B cell (primary cell): ENCODE measurements at regions not wholly inside any gene's neighbourhood (a gene's known extent, or its start where the extent isn't known, plus 50 kb on each side); places are given as distances from the start of the nearest gene placed in this dataset.

Experiments used
- ATAC-seq: fragments of 200-7000 bp; cut with Tn5 transposase; one replicate; pipeline ENCODE4 v1.10.0; 2021; ENCODE audit warnings: low read depth, mild to moderate bottlenecking, moderate number of reproducible peaks, moderate library complexity
- CTCF ChIA-PET: fragments of 350-600 bp; sonication (Branson Sonifier 250); formaldehyde crosslinking; loops from one replicate; lab custom pipeline; 2021; ENCODE audit warnings: antibody characterized with exemption, inconsistent platforms; lab: Charles Lee
- POLR2A ChIA-PET: fragments of 350-600 bp; sonication (Branson Sonifier 250); formaldehyde crosslinking; loops from one replicate; lab custom pipeline; 2021; ENCODE audit warnings: antibody characterized with exemption; lab: Charles Lee
- DNase-seq: peaks from one replicate; pipeline ENCODE4 v3.0.0; 2013
- H2AFZ ChIP-seq: 2 replicates; pipeline ENCODE4 v1.6.1; 2012; ENCODE audit warnings: mild to moderate bottlenecking, low read depth, low read length; ENCODE audit not compliant: insufficient read depth, poor library complexity, severe bottlenecking
- H3K27ac ChIP-seq, 2 donors: 1 replicate in 1 of 2; 2 replicates in 1 of 2; pipeline ENCODE4 v1.5.1; 2012 to 2013; ENCODE audit warnings: low read length in 2 of 2, mild to moderate bottlenecking in 2 of 2, moderate library complexity in 1 of 2
- H3K27me3 ChIP-seq, 4 experiments: fragments of 200-600 bp in 1 of 4; sonication (generic) in 1 of 4; replicated peaks in 1 of 4; 1 replicate in 2 of 4; 2 replicates in 2 of 4; pipeline versions ENCODE4 v1.6.1 to v1.7.0; 2013 to 2016; ENCODE audit warnings: low read length in 3 of 4, mild to moderate bottlenecking in 2 of 4, mixed read lengths in 1 of 4, moderate library complexity in 1 of 4; ENCODE audit not compliant: insufficient read depth in 4 of 4, control insufficient read depth in 3 of 4; ENCODE audit errors: control extremely low read depth in 1 of 4
- H3K36me3 ChIP-seq, 2 experiments: replicated peaks in 1 of 2; 1 replicate in 1 of 2; 2 replicates in 1 of 2; pipeline versions ENCODE4 v1.6.1 to v1.7.1; 2013; ENCODE audit warnings: low read length in 1 of 2; ENCODE audit not compliant: insufficient read depth in 2 of 2, control insufficient read depth in 1 of 2; ENCODE audit errors: control extremely low read depth in 1 of 2, extremely low read depth in 1 of 2
- H3K4me1 ChIP-seq, 2 donors: fragments of 200-600 bp in 1 of 2; sonication (generic) in 1 of 2; 1 replicate in 1 of 2; 2 replicates in 1 of 2; pipeline versions ENCODE4 v1.5.1 to v1.6.1; 2013 to 2017; ENCODE audit warnings: low read length in 2 of 2; ENCODE audit not compliant: control insufficient read depth in 2 of 2, insufficient read depth in 2 of 2
- H3K4me2 ChIP-seq: replicated peaks from 2 replicates; pipeline ENCODE3; 2012; ENCODE audit warnings: mild to moderate bottlenecking, low read depth, low read length; ENCODE audit not compliant: poor library complexity, severe bottlenecking
- H3K4me3 ChIP-seq, 5 experiments: fragments of 200-600 bp in 1 of 5; sonication (generic) in 1 of 5; 1 replicate in 3 of 5; 2 replicates in 2 of 5; pipeline versions ENCODE4 v1.5.1 to v1.7.0; 2011 to 2016; ENCODE audit warnings: low read length in 4 of 5, mild to moderate bottlenecking in 4 of 5, low read depth in 2 of 5, control low read depth in 1 of 5, moderate library complexity in 1 of 5; ENCODE audit not compliant: insufficient read depth in 1 of 5; ENCODE audit errors: control extremely low read depth in 1 of 5, extremely low read depth in 1 of 5
- H3K79me2 ChIP-seq: fragments of 200-600 bp; sonication (generic); one replicate; pipeline ENCODE4 v1.6.0; 2016; ENCODE audit warnings: low read length; ENCODE audit not compliant: control insufficient read depth, insufficient read depth
- H3K9ac ChIP-seq: fragments of 200-600 bp; sonication (generic); 2 replicates; pipeline ENCODE4 v1.6.1; 2017; ENCODE audit warnings: mild to moderate bottlenecking, low read length, moderate library complexity
- H3K9me3 ChIP-seq, 3 donors: one replicate each; pipeline versions ENCODE4 v1.6.1 to v1.7.1; 2013; ENCODE audit warnings: low read length in 2 of 3; ENCODE audit not compliant: control insufficient read depth in 2 of 3, insufficient read depth in 1 of 3; ENCODE audit errors: control extremely low read depth in 1 of 3
- H4K20me1 ChIP-seq: 2 replicates; pipeline ENCODE4 v1.6.0; 2012; ENCODE audit warnings: mild to moderate bottlenecking, low read length; ENCODE audit not compliant: insufficient read depth, control insufficient read depth, poor library complexity, severe bottlenecking
- H3K27ac Mint-ChIP-seq: one replicate; pipeline ENCODE4 v1.8.0; 2021; ENCODE audit warnings: mixed read lengths
- H3K27me3 Mint-ChIP-seq: one replicate; pipeline ENCODE4 v1.8.0; 2021; ENCODE audit warnings: mixed read lengths
- H3K4me1 Mint-ChIP-seq: one replicate; pipeline ENCODE4 v1.8.0; 2021; ENCODE audit warnings: mixed read lengths
- H3K4me3 Mint-ChIP-seq: one replicate; pipeline ENCODE4 v1.8.0; 2021; ENCODE audit warnings: mixed read lengths
- H3K9me3 Mint-ChIP-seq: one replicate; pipeline ENCODE4 v1.8.0; 2022; ENCODE audit warnings: mixed read lengths; ENCODE audit not compliant: insufficient read depth
- CTCF ChIP-seq: fragments of 200-600 bp; IDR thresholded peaks from one replicate; pipeline ENCODE4 v1.8.0; 2022; ENCODE audit warnings: antibody characterized with exemption, mild to moderate bottlenecking
- EZH2 ChIP-seq: IDR thresholded peaks from 2 replicates; pipeline ENCODE4 v1.6.1; 2012; ENCODE audit warnings: borderline replicate concordance, low read depth, mild to moderate bottlenecking, moderate library complexity, low read length; ENCODE audit not compliant: insufficient read depth, poor library complexity, severe bottlenecking
- WGBS: methylation state at CpG from one replicate; pipeline ENCODE4 v1.1.5; 2013; ENCODE audit warnings: missing lambda C conversion rate; ENCODE audit not compliant: insufficient coverage; 5-methylcytosine and 5-hydroxymethylcytosine counted together
- intact Hi-C: fragments of 100-400 bp; cut with micrococcal nuclease; formaldehyde crosslinking; loops from one replicate; pipeline ENCODE4 v1.10.0; 2022

DNA sequence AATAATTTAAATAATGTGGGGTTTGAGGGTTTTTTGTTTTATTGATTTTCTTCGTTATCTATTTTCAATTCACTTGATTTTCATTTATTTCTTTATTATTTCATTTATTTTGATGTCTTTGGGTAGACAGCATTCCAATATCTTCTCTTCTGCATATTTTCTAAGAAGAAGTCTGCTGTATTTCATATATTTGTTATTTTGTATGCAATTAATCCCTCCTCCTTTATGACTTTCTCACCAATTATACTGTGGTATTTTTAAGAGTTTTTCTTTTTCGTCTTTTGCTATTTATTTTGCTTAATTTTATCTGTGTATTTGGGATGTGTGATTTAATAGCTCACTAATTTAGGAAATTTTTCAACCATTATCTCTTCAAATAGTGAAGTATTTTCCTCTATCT, 1444.4 kb upstream of the MIR17HG start:
- Histone ChIP-seq H3K27me3 (no peaks in the 10 kb centered on the region), H3K9ac (no peak overlapping the region), H3K36me3 (no peaks in the 10 kb centered on the region), H3K4me3 (no peak overlapping the region), H3K9me3 (peaks cover 0 to 3% (median 1%) of the 10 kb centered on the region in 3 donors), H3K4me1 (no peaks in the 10 kb centered on the region), H4K20me1 (no peaks in the 10 kb centered on the region), H2AFZ (no peak overlapping the region), H3K4me2 (no peak overlapping the region), H3K79me2 (no peaks in the 10 kb centered on the region), H3K27ac (no peak overlapping the region)
- ATAC-seq (no peak), DNase-seq (no peak)
- intact Hi-C loops, result no loop called here
- Mint-ChIP-seq H3K27ac (no peak overlapping the region), H3K9me3 (peaks cover 3% of the 10 kb centered on the region), H3K4me3 (no peak overlapping the region), H3K27me3 (no peaks in the 10 kb centered on the region), H3K4me1 (no peaks in the 10 kb centered on the region)
- POLR2A ChIA-PET, result no interaction called here
- CTCF ChIA-PET, result no interaction called here
- WGBS, result no CpG with 5 or more reads among the region's 2 CpGs
- TF ChIP-seq CTCF, result no peak
- TF ChIP-seq EZH2, result no peak

- no peak overlapping the region for H3K4me3 ChIP-seq
- no peak overlapping the region for H3K4me2 ChIP-seq
- H2AFZ ChIP-seq, result no peak overlapping the region
- H3K9ac ChIP-seq, result no peak overlapping the region
- H3K36me3 ChIP-seq, result no peaks in the 10 kb centered on the region
- Mint-ChIP-seq H3K9me3 (peaks cover 3% of the 10 kb centered on the region), H3K27ac (no peak overlapping the region), H3K27me3 (no peaks in the 10 kb centered on the region), H3K4me3 (no peak overlapping the region), H3K4me1 (no peaks in the 10 kb centered on the region)
- no peaks in the 10 kb centered on the region for H4K20me1 ChIP-seq
- intact Hi-C loops, result no loop called here
- ChIA-PET CTCF (no interaction called here), POLR2A (no interaction called here)
- no peaks in the 10 kb centered on the region for H3K27me3 ChIP-seq
- H3K4me1 ChIP-seq, result no peaks in the 10 kb centered on the region
- ATAC-seq, result no peak
- TF ChIP-seq EZH2 (no peak), CTCF (no peak)
- H3K9me3 ChIP-seq, result peaks cover 0 to 9% (median 3%) of the 10 kb centered on the region in 3 donors
- no peaks in the 10 kb centered on the region for H3K79me2 ChIP-seq
- H3K27ac ChIP-seq, result no peak overlapping the region
- no peak for DNase-seq
- WGBS, result 81% methylated on average over 11 of the region's 12 CpGs
These were observed 1437.3 kb upstream of the MIR17HG start for GRCh38 chr13:89910166-89910565.
